IPS DF 6.9 (cell line): ENCODE measurements at regions not wholly inside any gene's neighbourhood (a gene's known extent, or its start where the extent isn't known, plus 50 kb on each side); places are given as distances from the start of the nearest gene placed in this dataset.
"Not testable (repeated sequence)": the region's sequence is repeated elsewhere in the genome, so short reads cannot be mapped to it uniquely, and the experiment has no call there.

ENCODE experiments used
- DNase-seq: peaks from one replicate; pipeline ENCODE4 v3.0.0-alpha.2; 2013; ENCODE audit warnings: low read depth, low spot score
- H3K27ac ChIP-seq: one replicate; pipeline ENCODE4 v1.5.1; 2013; ENCODE audit warnings: low read length, control low read depth
- H3K27me3 ChIP-seq: 2 replicates; pipeline ENCODE4 v1.6.1; 2013; ENCODE audit warnings: mild to moderate bottlenecking, low read length; ENCODE audit not compliant: control insufficient read depth, insufficient read depth
- H3K36me3 ChIP-seq: 2 replicates; pipeline ENCODE4 v1.6.1; 2013; ENCODE audit warnings: low read length; ENCODE audit not compliant: control insufficient read depth, insufficient read depth
- H3K4me1 ChIP-seq: 2 replicates; pipeline ENCODE4 v1.6.1; 2013; ENCODE audit warnings: low read length; ENCODE audit not compliant: control insufficient read depth, insufficient read depth
- H3K4me3 ChIP-seq: 2 replicates; pipeline ENCODE4 v1.5.1; 2013; ENCODE audit warnings: mild to moderate bottlenecking, low read length
- H3K9me3 ChIP-seq: 2 replicates; pipeline ENCODE4 v1.6.1; 2013; ENCODE audit warnings: low read length, inconsistent platforms; ENCODE audit not compliant: control insufficient read depth, insufficient read depth
- WGBS: extraction: QIAGEN DNeasy Blood & Tissue Kit; methylation state at CpG from one replicate; pipeline ENCODE4 v1.1.7; 2013; ENCODE audit warnings: mixed read lengths, missing lambda C conversion rate; ENCODE audit not compliant: insufficient read length, insufficient coverage; 5-methylcytosine and 5-hydroxymethylcytosine counted together

DNA sequence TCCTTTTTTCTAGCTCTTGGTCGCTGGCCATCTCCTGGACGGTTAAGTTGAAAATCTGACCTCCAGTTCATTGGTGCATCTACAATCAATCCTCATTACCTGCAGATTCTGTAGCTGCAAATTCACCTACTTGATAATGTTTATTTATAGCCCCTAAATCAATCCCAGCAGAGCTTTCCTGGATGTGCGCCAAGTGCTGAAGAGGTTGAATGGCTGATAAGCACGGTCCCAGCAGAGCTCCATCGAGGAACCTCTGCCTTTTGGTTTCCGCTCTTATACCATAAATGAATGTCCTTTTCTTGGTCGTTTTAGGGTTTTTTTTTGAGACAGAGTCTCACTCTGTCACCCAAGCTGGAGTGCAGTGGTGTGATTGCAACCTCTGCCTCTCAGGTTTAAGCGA lies 99.8 kb upstream of the ALDH3B2 start:
- not testable (repeated sequence) for H3K27ac ChIP-seq, H3K9me3 ChIP-seq, H3K4me1 ChIP-seq, DNase-seq, H3K27me3 ChIP-seq, H3K36me3 ChIP-seq, H3K4me3 ChIP-seq
- no CpG with 5 or more reads among the region's 8 CpGs for WGBS

DNA sequence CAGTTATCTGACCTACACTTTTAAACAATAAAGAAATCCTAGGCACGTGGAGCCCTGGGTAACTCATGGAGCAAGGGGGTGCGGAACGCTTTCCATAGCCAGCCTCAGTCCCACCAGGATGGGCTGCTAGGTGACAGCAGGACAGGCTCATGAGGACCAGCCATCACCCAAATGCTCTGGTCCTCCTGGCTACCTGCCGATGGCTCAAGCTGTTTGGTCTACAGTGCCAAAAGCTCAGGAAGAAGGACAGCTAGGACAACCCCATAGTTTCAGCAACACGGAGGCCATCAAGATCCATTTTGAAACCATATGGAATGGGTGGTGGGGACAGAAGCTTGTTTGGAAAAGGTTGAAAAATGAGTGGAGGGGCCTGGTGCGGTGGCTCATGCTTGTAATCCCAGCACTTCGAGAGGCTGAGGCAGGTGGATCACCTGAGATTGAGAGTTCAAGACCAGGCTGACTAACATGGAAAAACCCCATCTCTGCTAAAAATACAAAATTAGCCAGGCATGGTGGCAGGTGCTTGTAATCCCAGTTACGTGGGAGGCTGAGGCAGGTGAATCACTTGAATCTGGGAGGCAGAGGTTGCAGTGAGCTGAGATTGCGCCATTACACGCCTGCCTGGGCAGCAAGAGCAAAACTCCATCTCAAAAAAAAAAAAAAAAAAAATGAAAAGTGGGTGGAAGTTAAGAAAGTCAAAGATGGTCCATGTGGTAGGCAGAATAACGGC lies 93.7 kb upstream of the ALDH3B2 start:
- H3K27ac ChIP-seq, DNase-seq, H3K9me3 ChIP-seq, H3K4me3 ChIP-seq, H3K4me1 ChIP-seq, H3K27me3 ChIP-seq, H3K36me3 ChIP-seq: not testable (repeated sequence)
- WGBS = no CpG with 5 or more reads among the region's 11 CpGs

- not testable (repeated sequence) for H3K9me3 ChIP-seq, H3K4me1 ChIP-seq, DNase-seq, H3K27ac ChIP-seq, H3K27me3 ChIP-seq, H3K36me3 ChIP-seq, H3K4me3 ChIP-seq
- WGBS = no CpG with 5 or more reads among the region's 7 CpGs
These were observed 86.8 kb upstream of the ALDH3B2 start for GRCh38 chr11:67761211-67761610.

- not testable (repeated sequence) for H3K4me3 ChIP-seq, H3K36me3 ChIP-seq, H3K27me3 ChIP-seq, H3K4me1 ChIP-seq, H3K27ac ChIP-seq, DNase-seq, H3K9me3 ChIP-seq
- WGBS = no CpG with 5 or more reads among the region's 3 CpGs
These were observed 84.9 kb upstream of the ALDH3B2 start for GRCh38 chr11:67759321-67759720.

DNA sequence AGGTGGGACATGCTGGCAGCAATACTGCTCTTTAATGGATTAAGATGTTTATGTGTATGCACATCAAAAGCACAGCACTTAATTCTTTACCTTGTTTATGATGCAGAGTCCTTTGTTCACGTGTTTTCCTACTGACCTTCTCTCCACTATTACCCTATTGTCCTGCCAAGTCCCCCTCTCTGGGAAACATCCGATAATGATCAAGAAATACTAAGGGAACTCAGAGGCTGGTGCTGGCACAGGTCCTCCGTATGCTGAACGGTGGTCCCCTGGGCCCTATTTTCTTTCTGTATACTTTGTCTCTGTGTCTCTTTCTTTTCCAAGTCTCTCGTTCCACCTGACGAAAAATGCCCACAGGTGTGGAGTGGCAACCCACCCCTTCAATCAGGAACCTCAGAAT lies 84.0 kb upstream of the ALDH3B2 start:
- not testable (repeated sequence) for DNase-seq, H3K4me3 ChIP-seq, H3K27me3 ChIP-seq, H3K27ac ChIP-seq, H3K4me1 ChIP-seq, H3K9me3 ChIP-seq, H3K36me3 ChIP-seq
- no CpG with 5 or more reads among the region's 6 CpGs for WGBS

DNA sequence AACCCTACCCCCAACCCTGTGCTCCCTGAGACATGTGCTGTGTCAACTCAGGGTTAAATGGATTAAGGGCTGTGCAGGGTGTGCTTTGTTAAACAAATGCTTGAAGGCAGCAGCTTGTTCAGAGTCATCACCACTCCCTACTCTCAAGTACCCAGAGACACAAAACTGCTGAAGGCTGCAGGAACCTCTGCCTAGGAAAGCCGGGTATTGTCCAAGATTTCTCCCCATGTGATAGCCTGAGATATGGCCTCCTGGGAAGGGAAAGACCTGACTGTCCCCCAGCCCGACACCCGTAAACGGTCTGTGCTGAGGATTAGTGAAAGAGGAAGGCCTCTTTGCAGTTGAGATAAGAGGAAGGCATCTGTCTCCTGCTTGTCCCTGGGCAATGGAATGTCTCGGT lies 83.6 kb upstream of the ALDH3B2 start:
- not testable (repeated sequence) for H3K4me3 ChIP-seq, H3K27me3 ChIP-seq, H3K36me3 ChIP-seq, H3K4me1 ChIP-seq, DNase-seq, H3K9me3 ChIP-seq, H3K27ac ChIP-seq
- WGBS = no CpG with 5 or more reads among the region's 5 CpGs

- not testable (repeated sequence) for DNase-seq
- WGBS = no CpG with 5 or more reads among the region's 4 CpGs
These were observed 79.4 kb upstream of the ALDH3B2 start for GRCh38 chr11:67753820-67754219.

GRCh38 chr11:67745181-67745726 lies 70.8 kb upstream of the ALDH3B2 start:
- Histone ChIP-seq H3K36me3 (no peaks in the 10 kb centered on the region), H3K4me3 (no peak overlapping the region), H3K27me3 (no peaks in the 10 kb centered on the region), H3K4me1 (no peaks in the 10 kb centered on the region), H3K9me3 (no peaks in the 10 kb centered on the region), H3K27ac (no peak overlapping the region)
- no CpG with 5 or more reads among the region's 11 CpGs for WGBS
- DNase-seq = no peak

More at GRCh38 chr11:67753820-67754219, 79.4 kb upstream of the ALDH3B2 start:
- H3K27me3 ChIP-seq, H3K4me1 ChIP-seq, H3K27ac ChIP-seq, H3K4me3 ChIP-seq, H3K9me3 ChIP-seq, H3K36me3 ChIP-seq: not testable (repeated sequence)

GRCh38 chr11:67744231-67744630 lies 69.8 kb upstream of the ALDH3B2 start:
- not testable (repeated sequence) for H3K4me1 ChIP-seq, H3K36me3 ChIP-seq, H3K27me3 ChIP-seq, H3K9me3 ChIP-seq, H3K27ac ChIP-seq, H3K4me3 ChIP-seq, DNase-seq
- WGBS = no CpG with 5 or more reads among the region's 9 CpGs

- H3K27ac ChIP-seq, H3K9me3 ChIP-seq, H3K4me1 ChIP-seq, H3K36me3 ChIP-seq, H3K4me3 ChIP-seq, H3K27me3 ChIP-seq, DNase-seq: not testable (repeated sequence)
- WGBS = no CpG with 5 or more reads among the region's 14 CpGs
These were observed 63.8 kb upstream of the ALDH3B2 start for GRCh38 chr11:67738231-67738630.

- not testable (repeated sequence) for H3K27ac ChIP-seq, H3K36me3 ChIP-seq, H3K9me3 ChIP-seq, DNase-seq, H3K4me1 ChIP-seq, H3K4me3 ChIP-seq, H3K27me3 ChIP-seq
- no CpG with 5 or more reads among the region's 9 CpGs for WGBS
These were observed 63.2 kb upstream of the ALDH3B2 start for GRCh38 chr11:67737562-67738080.
